Lower leg skin (tissue), 3 donors: ENCODE measurements at regions not wholly inside any gene's neighbourhood (a gene's known extent, or its start where the extent isn't known, plus 50 kb on each side); places are given as distances from the start of the nearest gene placed in this dataset.

Experiments
- CTCF ChIP-seq, 3 donors: fragments of 450-650 bp; IDR thresholded peaks; one replicate each; pipeline ENCODE4 v1.5.1; 2016; ENCODE audit warnings: antibody characterized with exemption in 3 of 3, mild to moderate bottlenecking in 3 of 3, moderate library complexity in 2 of 3
- POLR2A ChIP-seq, 2 donors: fragments of 450-650 bp; IDR thresholded peaks; one replicate each; pipeline ENCODE4 v1.6.1; 2016 to 2017; ENCODE audit warnings: antibody characterized with exemption in 2 of 2, mild to moderate bottlenecking in 1 of 2, moderate library complexity in 1 of 2

DNA sequence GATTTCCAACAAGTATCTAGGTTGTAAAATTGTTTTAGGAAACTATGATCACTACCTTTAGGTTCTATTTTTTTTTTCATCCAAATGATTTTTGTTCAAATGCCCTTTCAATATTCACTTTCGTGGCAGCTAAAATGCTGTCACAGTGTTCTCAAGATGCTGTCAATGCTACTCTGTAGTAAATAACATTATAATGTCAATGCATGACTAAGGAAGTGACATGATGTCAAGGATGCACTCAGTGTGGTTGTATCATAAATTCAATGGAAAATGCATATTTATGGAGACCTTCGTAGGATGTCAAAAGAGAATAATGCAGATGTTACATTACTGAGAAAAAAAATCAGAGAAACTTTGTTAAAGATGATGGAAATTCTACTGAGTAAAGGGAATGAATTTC, 673.8 kb downstream of the ANKRD7 start:
- TF ChIP-seq CTCF (IDR thresholded peaks at IDR 0.05) (no peak), POLR2A (IDR thresholded peaks at IDR 0.05) (no peak)
